Sigmoid colon (tissue), 6 donors: ENCODE measurements at regions not wholly inside any gene's neighbourhood (a gene's known extent, or its start where the extent isn't known, plus 50 kb on each side); places are given as distances from the start of the nearest gene placed in this dataset.

Experiments used
- DNase-seq: peaks from one replicate; pipeline ENCODE4 v3.0.0-alpha.2; 2019
- H3K27ac ChIP-seq, 4 donors: fragments of 200-600 bp; sonication (generic); one replicate each; pipeline ENCODE4 v1.5.1; 2016 to 2019; ENCODE audit warnings: mild to moderate bottlenecking in 1 of 4
- H3K27me3 ChIP-seq, 3 donors: fragments of 200-600 bp; sonication (generic); one replicate each; pipeline ENCODE4 v1.5.1; 2019; ENCODE audit warnings: mild to moderate bottlenecking in 1 of 3
- H3K36me3 ChIP-seq, 4 donors: fragments of 200-600 bp; sonication (generic); one replicate each; pipeline ENCODE4 v1.5.1; 2016 to 2019
- H3K4me1 ChIP-seq, 4 donors: fragments of 200-600 bp; sonication (generic); one replicate each; pipeline ENCODE4 v1.5.1; 2017 to 2019
- H3K4me3 ChIP-seq, 4 donors: fragments of 200-600 bp; sonication (generic); one replicate each; pipeline ENCODE4 v1.5.1; 2017 to 2019; ENCODE audit warnings: mild to moderate bottlenecking in 2 of 4, moderate library complexity in 1 of 4
- H3K9me3 ChIP-seq, 4 donors: fragments of 200-600 bp in 3 of 4; sonication (generic) in 3 of 4; one replicate each; pipeline versions ENCODE4 v1.5.1 to v1.6.1; 2013 to 2019
- CTCF ChIP-seq, 4 experiments: fragments of 450-650 bp in 3 of 4; fragments of 200-600 bp in 1 of 4; IDR thresholded peaks; one replicate each; pipeline ENCODE4 v1.5.1; 2016 to 2019; ENCODE audit warnings: antibody characterized with exemption in 4 of 4, mild to moderate bottlenecking in 3 of 4, moderate library complexity in 2 of 4
- EP300 ChIP-seq, 4 donors: sonication (generic); formaldehyde crosslinking; IDR thresholded peaks; one replicate each; pipeline ENCODE4 v1.6.1; 2017; ENCODE audit warnings: antibody characterized with exemption in 4 of 4
- POLR2A ChIP-seq, 2 donors: fragments of 450-650 bp; IDR thresholded peaks; one replicate each; pipeline ENCODE4 v1.6.1; 2016; ENCODE audit warnings: antibody characterized with exemption in 2 of 2, mild to moderate bottlenecking in 2 of 2, moderate library complexity in 2 of 2
- POLR2AphosphoS5 ChIP-seq, 4 donors: sonication (generic); formaldehyde crosslinking; IDR thresholded peaks; one replicate each; pipeline ENCODE4 v1.6.1; 2017; ENCODE audit warnings: antibody characterized with exemption in 4 of 4
- WGBS, 2 donors: extraction: QIAGEN DNeasy Blood & Tissue Kit; methylation state at CpG; one replicate each; pipeline ENCODE4 v1.1.7; 2013; 5-methylcytosine and 5-hydroxymethylcytosine counted together
- intact Hi-C: fragments of 100-400 bp; cut with DNase I; formaldehyde crosslinking; loops from one replicate; pipeline ENCODE4 v1.15.1; 2023
- donor health status: healthy with polysubstance abuse.
- donor health status: healthy.

- intact Hi-C loops: no loop called here
- no peak for DNase-seq
Measured at GRCh38 chr6:90347411-90347851, 50.8 kb upstream of the BACH2 start.

GRCh38 chr6:90346729-90347128 lies 50.1 kb upstream of the BACH2 start:
- TF ChIP-seq CTCF (IDR thresholded peaks at IDR 0.05): no peak
- no peak for TF ChIP-seq EP300 (IDR thresholded peaks at IDR 0.05)
- no peak for TF ChIP-seq POLR2A (IDR thresholded peaks at IDR 0.05)
- TF ChIP-seq POLR2AphosphoS5 (IDR thresholded peaks at IDR 0.05): no peak
- no peak overlapping the region for H3K27ac ChIP-seq
- H3K9me3 ChIP-seq: no peaks in the 10 kb centered on the region
- intact Hi-C loops: no loop called here
- no peaks in the 10 kb centered on the region for H3K27me3 ChIP-seq
- no peaks in the 10 kb centered on the region for H3K36me3 ChIP-seq
- H3K4me3 ChIP-seq: no peak overlapping the region
- no peak for DNase-seq
- no peaks in the 10 kb centered on the region for H3K4me1 ChIP-seq
- 55 to 76% methylated on average over 6 of the region's 6 CpGs for WGBS, 2 donors

More at GRCh38 chr6:90347411-90347851, 50.8 kb upstream of the BACH2 start:
- H3K36me3 ChIP-seq: no peaks in the 10 kb centered on the region
- no peaks in the 10 kb centered on the region for H3K4me1 ChIP-seq
- TF ChIP-seq POLR2A (IDR thresholded peaks at IDR 0.05) (no peak), CTCF (IDR thresholded peaks at IDR 0.05) (no peak), POLR2AphosphoS5 (IDR thresholded peaks at IDR 0.05) (no peak), EP300 (IDR thresholded peaks at IDR 0.05) (no peak)
- no peaks in the 10 kb centered on the region for H3K27me3 ChIP-seq
- 69 to 86% methylated on average over 2 of the region's 2 CpGs for WGBS, 2 donors
- H3K27ac ChIP-seq: no peak overlapping the region
- H3K4me3 ChIP-seq: no peak overlapping the region
- H3K9me3 ChIP-seq: no peaks in the 10 kb centered on the region
